ENCODE measurements at regions not wholly inside any gene's neighbourhood (a gene's known extent, or its start where the extent isn't known, plus 50 kb on each side); places are given as distances from the start of the nearest gene placed in this dataset.

DNA sequence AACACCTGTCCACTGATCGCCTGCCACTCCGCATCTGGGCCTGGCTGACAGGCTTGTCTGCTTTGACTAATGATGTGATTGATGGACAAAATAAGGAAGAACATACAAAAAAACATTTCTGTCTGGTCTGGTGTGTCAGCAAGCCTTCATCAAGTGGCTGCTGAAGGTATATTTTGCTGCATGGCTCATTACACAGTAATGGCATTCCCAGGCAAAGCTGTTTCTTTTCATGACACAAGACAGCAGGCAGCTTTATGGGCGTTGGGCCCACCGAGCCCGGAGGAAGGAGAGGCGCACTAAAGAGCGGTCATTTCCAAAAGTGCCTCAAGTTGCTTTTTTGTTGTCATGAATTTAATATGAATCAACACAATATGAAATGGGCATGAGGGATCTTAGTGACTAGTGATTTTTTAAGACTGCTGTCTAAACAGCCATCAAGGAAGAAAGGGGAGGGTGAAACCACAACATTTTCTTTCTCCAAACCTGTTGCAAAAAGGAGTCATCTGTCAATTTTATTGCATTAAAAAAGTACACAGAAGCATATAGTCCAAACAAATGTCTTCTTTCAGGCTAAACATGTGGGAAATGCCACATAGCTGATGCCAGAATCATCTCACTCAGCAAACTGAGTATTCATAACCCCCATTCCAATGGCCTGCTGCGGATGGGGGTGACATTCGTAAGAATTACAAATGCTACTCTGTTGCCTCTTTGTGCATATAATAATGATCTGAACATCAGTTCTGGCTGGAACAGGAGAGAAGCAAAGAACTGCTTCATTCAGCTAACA lies 476.6 kb downstream of the ZNF536 start:
- TF ChIP-seq, protein P1, sequence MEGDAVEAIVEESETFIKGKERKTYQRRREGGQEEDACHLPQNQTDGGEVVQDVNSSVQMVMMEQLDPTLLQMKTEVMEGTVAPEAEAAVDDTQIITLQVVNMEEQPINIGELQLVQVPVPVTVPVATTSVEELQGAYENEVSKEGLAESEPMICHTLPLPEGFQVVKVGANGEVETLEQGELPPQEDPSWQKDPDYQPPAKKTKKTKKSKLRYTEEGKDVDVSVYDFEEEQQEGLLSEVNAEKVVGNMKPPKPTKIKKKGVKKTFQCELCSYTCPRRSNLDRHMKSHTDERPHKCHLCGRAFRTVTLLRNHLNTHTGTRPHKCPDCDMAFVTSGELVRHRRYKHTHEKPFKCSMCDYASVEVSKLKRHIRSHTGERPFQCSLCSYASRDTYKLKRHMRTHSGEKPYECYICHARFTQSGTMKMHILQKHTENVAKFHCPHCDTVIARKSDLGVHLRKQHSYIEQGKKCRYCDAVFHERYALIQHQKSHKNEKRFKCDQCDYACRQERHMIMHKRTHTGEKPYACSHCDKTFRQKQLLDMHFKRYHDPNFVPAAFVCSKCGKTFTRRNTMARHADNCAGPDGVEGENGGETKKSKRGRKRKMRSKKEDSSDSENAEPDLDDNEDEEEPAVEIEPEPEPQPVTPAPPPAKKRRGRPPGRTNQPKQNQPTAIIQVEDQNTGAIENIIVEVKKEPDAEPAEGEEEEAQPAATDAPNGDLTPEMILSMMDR (IDR thresholded peaks at IDR 0.05): no peak
- TF ChIP-seq ZFP36 (IDR thresholded peaks at IDR 0.05; ENCODE audit: borderline replicate concordance, partially characterized antibody) (no peak), FOSL2 (IDR thresholded peaks at IDR 0.05) (no peak), FOSL2 (CRISPR knock-in tag; IDR thresholded peaks at IDR 0.05) (no peak)
- TF ChIP-seq, protein P2, sequence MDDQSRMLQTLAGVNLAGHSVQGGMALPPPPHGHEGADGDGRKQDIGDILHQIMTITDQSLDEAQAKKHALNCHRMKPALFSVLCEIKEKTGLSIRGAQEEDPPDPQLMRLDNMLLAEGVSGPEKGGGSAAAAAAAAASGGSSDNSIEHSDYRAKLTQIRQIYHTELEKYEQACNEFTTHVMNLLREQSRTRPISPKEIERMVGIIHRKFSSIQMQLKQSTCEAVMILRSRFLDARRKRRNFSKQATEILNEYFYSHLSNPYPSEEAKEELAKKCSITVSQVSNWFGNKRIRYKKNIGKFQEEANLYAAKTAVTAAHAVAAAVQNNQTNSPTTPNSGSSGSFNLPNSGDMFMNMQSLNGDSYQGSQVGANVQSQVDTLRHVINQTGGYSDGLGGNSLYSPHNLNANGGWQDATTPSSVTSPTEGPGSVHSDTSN (IDR thresholded peaks at IDR 0.05): no peak
